ENCODE measurements at regions not wholly inside any gene's neighbourhood (a gene's known extent, or its start where the extent isn't known, plus 50 kb on each side); places are given as distances from the start of the nearest gene placed in this dataset.

- TF ChIP-seq YY1 (IDR thresholded peaks at IDR 0.05; ENCODE audit: insufficient read depth, insufficient read length) (no peak), SUZ12 (IDR thresholded peaks at IDR 0.05; ENCODE audit: extremely low read depth, insufficient read depth, insufficient read length) (no peak), ZNF274 (IDR thresholded peaks at IDR 0.05; ENCODE audit: low read depth, low read length) (no peak)
Observed at GRCh38 chr1:232153652-232154051, 476.3 kb downstream of the SIPA1L2 start.
